A673 (cell line): ENCODE measurements at regions not wholly inside any gene's neighbourhood (a gene's known extent, or its start where the extent isn't known, plus 50 kb on each side); places are given as distances from the start of the nearest gene placed in this dataset.

ENCODE experiments used
- BruUV-seq: library from RNA; stranded (reverse); fragments of 400-500 nt; replicated peaks from 2 replicates; lab custom pipeline; 2021; lab: Mats Ljungman, UMichigan
- CTCF ChIA-PET: fragments of 300-600 bp; sonication (Branson Sonifier 250); formaldehyde crosslinking; loops from one replicate; lab custom pipeline; 2022; ENCODE audit warnings: antibody characterized with exemption; lab: Charles Lee
- POLR2A ChIA-PET: fragments of 300-600 bp; sonication (Branson Sonifier 250); formaldehyde crosslinking; loops from one replicate; lab custom pipeline; 2022; ENCODE audit warnings: antibody characterized with exemption; ENCODE audit not compliant: low non-redundant PET; lab: Charles Lee
- DNase-seq: peaks from one replicate; pipeline ENCODE4 v3.0.0-alpha.2; 2015; ENCODE audit warnings: low spot score
- H3K27ac ChIP-seq: fragments of 200-600 bp; sonication (generic); 2 replicates; pipeline ENCODE4 v1.5.1; 2016; ENCODE audit warnings: mixed run types, low read depth, mild to moderate bottlenecking, mixed read lengths, antibody characterized with exemption, low read length; ENCODE audit not compliant: poor library complexity, severe bottlenecking
- H3K27me3 ChIP-seq: fragments of 200-600 bp; sonication (generic); replicated peaks from 2 replicates; pipeline ENCODE4 v1.6.1; 2017; ENCODE audit warnings: mixed run types, low read depth, mild to moderate bottlenecking, mixed read lengths, antibody characterized with exemption, low read length; ENCODE audit not compliant: insufficient read depth, poor library complexity
- H3K36me3 ChIP-seq: fragments of 200-600 bp; sonication (generic); 2 replicates; pipeline ENCODE4 v1.6.1; 2016; ENCODE audit warnings: mixed run types, mild to moderate bottlenecking, mixed read lengths, antibody characterized with exemption, low read length; ENCODE audit not compliant: insufficient read depth, poor library complexity, severe bottlenecking
- H3K4me1 ChIP-seq: fragments of 200-600 bp; sonication (generic); 2 replicates; pipeline ENCODE4 v1.6.1; 2017; ENCODE audit warnings: mixed run types, mild to moderate bottlenecking, mixed read lengths, antibody characterized with exemption, low read length; ENCODE audit not compliant: insufficient read depth, poor library complexity, severe bottlenecking
- H3K4me3 ChIP-seq: fragments of 200-600 bp; sonication (generic); 2 replicates; pipeline ENCODE4 v1.5.1; 2016; ENCODE audit warnings: low read depth, mixed run types, mild to moderate bottlenecking, mixed read lengths, low read length; ENCODE audit not compliant: poor library complexity, severe bottlenecking
- H3K9me3 ChIP-seq: fragments of 200-600 bp; sonication (generic); 2 replicates; pipeline ENCODE4 v1.6.1; 2016; ENCODE audit warnings: mixed run types, low read depth, mild to moderate bottlenecking, mixed read lengths, antibody characterized with exemption, low read length; ENCODE audit not compliant: poor library complexity, severe bottlenecking
- EZH2 ChIP-seq: fragments of 200-600 bp; sonication (generic); IDR thresholded peaks from 2 replicates; pipeline ENCODE4 v1.6.1; 2017; ENCODE audit warnings: borderline replicate concordance, low read depth, mild to moderate bottlenecking, mixed read lengths, antibody characterized with exemption, low read length; ENCODE audit not compliant: poor library complexity, severe bottlenecking
- intact Hi-C: fragments of 100-400 bp; cut with micrococcal nuclease; formaldehyde crosslinking; loops from one replicate; pipeline ENCODE4 v1.10.0; 2022; ENCODE audit not compliant: unreplicated experiment
- TF ChIP-seq, protein P1 (sequence below): fragments of 300-800, 200-600 bp; sonication (generic); conservative IDR thresholded peaks from 2 replicates; pipeline ENCODE4 v1.5.1; 2017; ENCODE audit warnings: low read depth, mild to moderate bottlenecking, antibody characterized with exemption, low read length, moderate library complexity, mixed read lengths

DNA sequence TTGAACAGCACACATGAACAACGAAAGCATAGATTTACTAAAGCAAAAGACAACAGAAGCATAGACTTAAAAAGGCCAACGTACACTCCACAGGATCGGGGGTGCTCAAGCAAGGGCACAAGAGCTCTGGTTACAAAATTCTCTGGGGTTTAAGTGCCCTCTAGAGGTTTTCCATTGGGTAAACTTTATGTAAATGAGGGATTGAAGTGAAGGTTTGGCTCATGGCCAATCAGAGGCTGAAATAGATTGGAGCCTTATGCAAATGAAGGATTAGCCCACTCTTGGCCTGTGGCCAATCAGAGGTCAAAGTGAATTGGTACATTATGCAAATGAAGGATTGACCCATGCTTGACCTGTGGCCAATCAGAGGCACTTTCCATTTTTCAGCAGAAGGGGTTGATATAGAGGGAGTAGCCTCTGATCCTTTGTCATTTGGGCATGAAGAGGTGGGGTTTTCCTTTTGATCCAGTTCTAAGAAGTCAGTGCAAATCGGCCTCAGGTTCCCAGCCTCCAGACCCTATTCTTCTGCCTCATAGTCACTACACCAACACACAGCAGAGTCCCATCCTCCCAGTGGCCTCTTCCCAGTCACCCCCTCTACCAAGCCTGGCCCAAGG lies 244.9 kb downstream of the THBS2 start:
- POLR2A ChIA-PET, result no interaction called here
- intact Hi-C loops, result no loop called here
- BruUV-seq, result no TSS peak
- no peaks in the 10 kb centered on the region for H3K36me3 ChIP-seq
- no peak for TF ChIP-seq EZH2
- TF ChIP-seq, protein P1, sequence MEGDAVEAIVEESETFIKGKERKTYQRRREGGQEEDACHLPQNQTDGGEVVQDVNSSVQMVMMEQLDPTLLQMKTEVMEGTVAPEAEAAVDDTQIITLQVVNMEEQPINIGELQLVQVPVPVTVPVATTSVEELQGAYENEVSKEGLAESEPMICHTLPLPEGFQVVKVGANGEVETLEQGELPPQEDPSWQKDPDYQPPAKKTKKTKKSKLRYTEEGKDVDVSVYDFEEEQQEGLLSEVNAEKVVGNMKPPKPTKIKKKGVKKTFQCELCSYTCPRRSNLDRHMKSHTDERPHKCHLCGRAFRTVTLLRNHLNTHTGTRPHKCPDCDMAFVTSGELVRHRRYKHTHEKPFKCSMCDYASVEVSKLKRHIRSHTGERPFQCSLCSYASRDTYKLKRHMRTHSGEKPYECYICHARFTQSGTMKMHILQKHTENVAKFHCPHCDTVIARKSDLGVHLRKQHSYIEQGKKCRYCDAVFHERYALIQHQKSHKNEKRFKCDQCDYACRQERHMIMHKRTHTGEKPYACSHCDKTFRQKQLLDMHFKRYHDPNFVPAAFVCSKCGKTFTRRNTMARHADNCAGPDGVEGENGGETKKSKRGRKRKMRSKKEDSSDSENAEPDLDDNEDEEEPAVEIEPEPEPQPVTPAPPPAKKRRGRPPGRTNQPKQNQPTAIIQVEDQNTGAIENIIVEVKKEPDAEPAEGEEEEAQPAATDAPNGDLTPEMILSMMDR, result peak; percentile 21; the same call in 1 of the 2 replicates
- no peak overlapping the region for H3K4me3 ChIP-seq
- no peak overlapping the region for H3K27ac ChIP-seq
- peaks cover 9% of the 10 kb centered on the region for H3K4me1 ChIP-seq
- no peaks in the 10 kb centered on the region for H3K9me3 ChIP-seq
- CTCF ChIA-PET, result no interaction called here
- peak; percentile 78 for DNase-seq
- H3K27me3 ChIP-seq, result no peaks in the 10 kb centered on the region

DNA sequence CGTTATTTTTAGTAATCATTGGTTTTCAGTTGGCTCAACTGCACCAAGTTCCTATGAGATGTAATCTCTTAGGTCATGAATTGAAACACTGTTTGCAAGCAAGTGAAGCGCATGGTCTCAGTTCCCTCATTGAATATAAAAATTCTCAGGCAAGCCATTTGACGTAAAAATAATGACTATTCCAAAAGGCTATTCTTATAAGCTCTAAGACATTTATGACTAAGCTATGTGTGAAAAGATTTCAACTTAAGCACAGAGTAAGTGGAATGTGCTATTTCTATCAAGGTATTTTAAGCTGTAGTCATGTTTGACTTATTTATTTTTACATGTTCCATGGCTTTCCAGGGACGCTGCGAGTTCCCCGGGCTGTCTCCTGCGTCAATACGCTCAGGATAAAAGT lies 248.5 kb downstream of the THBS2 start:
- TF ChIP-seq EZH2, result no peak
- TF ChIP-seq, protein P1, result no peak

GRCh38 chr6:169000022-169000421 lies 253.6 kb downstream of the THBS2 start:
- no peaks in the 10 kb centered on the region for H3K36me3 ChIP-seq
- no peak overlapping the region for H3K4me3 ChIP-seq
- H3K9me3 ChIP-seq, result no peaks in the 10 kb centered on the region
- no peak for DNase-seq
- no peak overlapping the region for H3K27ac ChIP-seq
- CTCF ChIA-PET, result no interaction called here
- no TSS peak for BruUV-seq
- POLR2A ChIA-PET, result no interaction called here
- TF ChIP-seq, protein P1, result no peak
- TF ChIP-seq EZH2, result no peak
- intact Hi-C loops, result no loop called here
- no peaks in the 10 kb centered on the region for H3K4me1 ChIP-seq
- H3K27me3 ChIP-seq, result no peaks in the 10 kb centered on the region

More for the DNA sequence above, 248.5 kb downstream of the THBS2 start:
- Histone ChIP-seq H3K9me3 (no peaks in the 10 kb centered on the region), H3K36me3 (no peaks in the 10 kb centered on the region), H3K4me3 (no peak overlapping the region), H3K27me3 (no peaks in the 10 kb centered on the region), H3K27ac (no peak overlapping the region), H3K4me1 (peaks cover 9% of the 10 kb centered on the region)
- intact Hi-C loops, result no loop called here
- ChIA-PET POLR2A (no interaction called here), CTCF (no interaction called here)
- no peak for DNase-seq
- no TSS peak for BruUV-seq
